ENCODE measurements at regions not wholly inside any gene's neighbourhood (a gene's known extent, or its start where the extent isn't known, plus 50 kb on each side); places are given as distances from the start of the nearest gene placed in this dataset.
A peak's percentile ranks its signal among the peaks of the same experiment; 100 is the strongest.

GRCh38 chr11:92727123-92727522, 242.3 kb upstream of the MTNR1B start:
- Histone ChIP-seq H3K36me3 (no peaks in the 10 kb centered on the region), H3K4me1 (peaks cover 11% of the 10 kb centered on the region)
- intact Hi-C loops (cut with micrococcal nuclease): no loop called here

GRCh38 chr11:92727769-92728168, 241.7 kb upstream of the MTNR1B start:
- H3K4me1 ChIP-seq: peaks cover 11% of the 10 kb centered on the region
- peaks cover 9% of the 10 kb centered on the region for H3K9me3 ChIP-seq (replicated peaks)
- intact Hi-C loops (cut with micrococcal nuclease): no loop called here
- H3K27me3 ChIP-seq (ENCODE audit: low read depth): no peaks in the 10 kb centered on the region
- TF ChIP-seq CTCF (IDR thresholded peaks at IDR 0.05; ENCODE audit: borderline replicate concordance): no peak
- no peaks in the 10 kb centered on the region for H3K36me3 ChIP-seq
- no peak overlapping the region for H3K4me3 ChIP-seq
- no peak for DNase-seq
- H3K27ac ChIP-seq (replicated peaks): no peak overlapping the region

More at GRCh38 chr11:92727123-92727522, 242.3 kb upstream of the MTNR1B start:
- Histone ChIP-seq H3K9me3 (replicated peaks) (peaks cover 15% of the 10 kb centered on the region), H3K27me3 (ENCODE audit: low read depth) (no peaks in the 10 kb centered on the region), H3K4me3 (no peak overlapping the region), H3K27ac (replicated peaks) (no peak overlapping the region)
- TF ChIP-seq CTCF (IDR thresholded peaks at IDR 0.05; ENCODE audit: borderline replicate concordance): no peak
- DNase-seq: no peak

DNA sequence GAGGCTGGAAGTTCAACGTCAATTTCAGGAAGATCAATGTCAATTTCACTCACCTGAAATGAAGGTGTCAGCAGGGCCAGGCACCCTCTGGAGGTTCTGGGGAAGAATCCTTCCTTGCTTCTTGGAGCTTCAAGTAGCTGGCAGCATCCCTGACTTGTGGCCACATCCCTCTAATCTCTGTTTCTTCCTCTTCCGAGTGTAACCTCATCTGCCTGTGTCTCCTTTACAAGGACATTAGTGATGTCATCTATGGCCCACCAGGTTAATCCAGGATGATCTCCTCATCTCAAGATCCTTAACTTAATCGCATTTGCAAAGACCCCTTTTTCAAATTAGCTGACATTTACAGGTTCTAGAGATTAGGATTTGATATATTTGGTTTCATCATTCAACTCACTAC, 240.8 kb upstream of the MTNR1B start:
- DNase-seq: no peak
- no peak overlapping the region for H3K27ac ChIP-seq (replicated peaks)
- peaks cover 11% of the 10 kb centered on the region for H3K4me1 ChIP-seq
- H3K9me3 ChIP-seq (replicated peaks): peaks cover 3% of the 10 kb centered on the region
- H3K27me3 ChIP-seq (ENCODE audit: low read depth): no peaks in the 10 kb centered on the region
- no peaks in the 10 kb centered on the region for H3K36me3 ChIP-seq
- no peak overlapping the region for H3K4me3 ChIP-seq
- intact Hi-C loops (cut with micrococcal nuclease): no loop called here
- no peak for TF ChIP-seq CTCF (IDR thresholded peaks at IDR 0.05; ENCODE audit: borderline replicate concordance)

GRCh38 chr11:92735039-92735438, 234.4 kb upstream of the MTNR1B start:
- Histone ChIP-seq H3K27me3 (ENCODE audit: low read depth) (no peaks in the 10 kb centered on the region), H3K9me3 (replicated peaks) (no peaks in the 10 kb centered on the region), H3K4me1 (no peaks in the 10 kb centered on the region), H3K36me3 (no peaks in the 10 kb centered on the region), H3K27ac (replicated peaks) (no peak overlapping the region), H3K4me3 (no peak overlapping the region)
- DNase-seq: no peak
- intact Hi-C loops (cut with micrococcal nuclease): no loop called here
- peak; percentile 55 for TF ChIP-seq CTCF (IDR thresholded peaks at IDR 0.05; ENCODE audit: borderline replicate concordance)

- Histone ChIP-seq H3K27ac (replicated peaks) (no peak overlapping the region), H3K4me3 (no peak overlapping the region), H3K27me3 (ENCODE audit: low read depth) (no peaks in the 10 kb centered on the region), H3K36me3 (no peaks in the 10 kb centered on the region), H3K4me1 (no peaks in the 10 kb centered on the region), H3K9me3 (replicated peaks) (no peaks in the 10 kb centered on the region)
- intact Hi-C loops (cut with micrococcal nuclease): no loop called here
- DNase-seq: no peak
- TF ChIP-seq CTCF (IDR thresholded peaks at IDR 0.05; ENCODE audit: borderline replicate concordance): no peak
Observed at GRCh38 chr11:92738276-92738675, 231.2 kb upstream of the MTNR1B start.

DNA sequence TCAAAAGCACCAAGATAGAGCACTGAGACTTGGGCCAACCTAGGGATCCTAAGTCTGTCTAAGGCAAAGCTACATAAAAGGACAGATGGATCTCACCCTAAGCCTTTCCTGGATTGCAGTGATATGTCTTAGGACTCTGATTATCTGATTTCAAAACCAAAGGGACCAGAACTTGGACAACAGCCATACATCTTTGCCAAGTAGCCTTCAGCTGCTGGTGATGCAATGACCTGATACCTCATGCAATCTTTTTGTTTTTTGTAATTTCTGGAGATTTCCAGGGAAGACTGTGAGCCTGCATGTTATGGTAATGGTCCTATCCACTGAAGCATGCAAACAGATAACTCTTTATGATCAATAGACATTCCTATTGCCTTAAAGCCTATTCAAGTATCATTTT, 230.4 kb upstream of the MTNR1B start:
- no peaks in the 10 kb centered on the region for H3K4me1 ChIP-seq
- no peak for TF ChIP-seq CTCF (IDR thresholded peaks at IDR 0.05; ENCODE audit: borderline replicate concordance)
- H3K27me3 ChIP-seq (ENCODE audit: low read depth): no peaks in the 10 kb centered on the region
- H3K9me3 ChIP-seq (replicated peaks): no peaks in the 10 kb centered on the region
- no peaks in the 10 kb centered on the region for H3K36me3 ChIP-seq
- DNase-seq: no peak
- H3K27ac ChIP-seq (replicated peaks): no peak overlapping the region
- H3K4me3 ChIP-seq: no peak overlapping the region
- intact Hi-C loops (cut with micrococcal nuclease): no loop called here

Measured in left ventricle myocardium inferior (tissue), 1 donor.